GM10266 (cell line): ENCODE measurements at regions not wholly inside any gene's neighbourhood (a gene's known extent, or its start where the extent isn't known, plus 50 kb on each side); places are given as distances from the start of the nearest gene placed in this dataset.

Experiments used
- DNase-seq: peaks from one replicate; pipeline ENCODE4 v3.0.0; 2012; ENCODE audit errors: extremely low spot score
- CTCF ChIP-seq: IDR thresholded peaks from 2 replicates; pipeline ENCODE4 v1.5.1; 2012; ENCODE audit warnings: mild to moderate bottlenecking, low read depth; ENCODE audit not compliant: control insufficient read depth, insufficient read depth; ENCODE audit errors: missing control alignments

- DNase-seq, result no peak
- TF ChIP-seq CTCF, result no peak
Measured at GRCh38 chr2:193538061-193538460, 1343.3 kb upstream of the TMEFF2 start.

- TF ChIP-seq CTCF, result no peak
- no peak for DNase-seq
Measured at GRCh38 chr2:193537531-193537930, 1342.8 kb upstream of the TMEFF2 start.

- no peak for TF ChIP-seq CTCF
- no peak for DNase-seq
Measured at GRCh38 chr2:193528458-193528857, 1333.7 kb upstream of the TMEFF2 start.

GRCh38 chr2:193527146-193527545 lies 1332.4 kb upstream of the TMEFF2 start:
- TF ChIP-seq CTCF, result no peak
- no peak for DNase-seq

GRCh38 chr2:193523662-193524061 lies 1328.9 kb upstream of the TMEFF2 start:
- no peak for TF ChIP-seq CTCF
- no peak for DNase-seq

GRCh38 chr2:193521523-193521922 lies 1326.8 kb upstream of the TMEFF2 start:
- no peak for TF ChIP-seq CTCF
- no peak for DNase-seq

- no peak for DNase-seq
Measured at GRCh38 chr2:193520709-193521458, 1326.2 kb upstream of the TMEFF2 start.

More at GRCh38 chr2:193520709-193521458, 1326.2 kb upstream of the TMEFF2 start:
- TF ChIP-seq CTCF, result no peak
